ENCODE measurements at regions not wholly inside any gene's neighbourhood (a gene's known extent, or its start where the extent isn't known, plus 50 kb on each side); places are given as distances from the start of the nearest gene placed in this dataset.
A peak's percentile ranks its signal among the peaks of the same experiment; 100 is the strongest.

- peak; percentile 32 for DNase-seq (ENCODE audit: insufficient read length, low spot score, missing footprints)
- no peaks in the 10 kb centered on the region for H3K36me3 ChIP-seq (ENCODE audit: insufficient read depth, low read length)
- no peak overlapping the region for H3K4me2 ChIP-seq (ENCODE audit: insufficient read depth, low read length)
- no peaks in the 10 kb centered on the region for H3K79me2 ChIP-seq (ENCODE audit: insufficient read depth, low read length)
- H3K27ac ChIP-seq (ENCODE audit: low read depth, low read length): no peak overlapping the region
- no peaks in the 10 kb centered on the region for H3K27me3 ChIP-seq (ENCODE audit: insufficient read depth, low read length)
- H3K9me3 ChIP-seq (ENCODE audit: low read depth, low read length): no peaks in the 10 kb centered on the region
- peaks cover 3% of the 10 kb centered on the region for H3K4me1 ChIP-seq (ENCODE audit: insufficient read depth, low read length)
- no peaks in the 10 kb centered on the region for H4K20me1 ChIP-seq (ENCODE audit: insufficient read depth, low read length)
- TF ChIP-seq, protein P1, sequence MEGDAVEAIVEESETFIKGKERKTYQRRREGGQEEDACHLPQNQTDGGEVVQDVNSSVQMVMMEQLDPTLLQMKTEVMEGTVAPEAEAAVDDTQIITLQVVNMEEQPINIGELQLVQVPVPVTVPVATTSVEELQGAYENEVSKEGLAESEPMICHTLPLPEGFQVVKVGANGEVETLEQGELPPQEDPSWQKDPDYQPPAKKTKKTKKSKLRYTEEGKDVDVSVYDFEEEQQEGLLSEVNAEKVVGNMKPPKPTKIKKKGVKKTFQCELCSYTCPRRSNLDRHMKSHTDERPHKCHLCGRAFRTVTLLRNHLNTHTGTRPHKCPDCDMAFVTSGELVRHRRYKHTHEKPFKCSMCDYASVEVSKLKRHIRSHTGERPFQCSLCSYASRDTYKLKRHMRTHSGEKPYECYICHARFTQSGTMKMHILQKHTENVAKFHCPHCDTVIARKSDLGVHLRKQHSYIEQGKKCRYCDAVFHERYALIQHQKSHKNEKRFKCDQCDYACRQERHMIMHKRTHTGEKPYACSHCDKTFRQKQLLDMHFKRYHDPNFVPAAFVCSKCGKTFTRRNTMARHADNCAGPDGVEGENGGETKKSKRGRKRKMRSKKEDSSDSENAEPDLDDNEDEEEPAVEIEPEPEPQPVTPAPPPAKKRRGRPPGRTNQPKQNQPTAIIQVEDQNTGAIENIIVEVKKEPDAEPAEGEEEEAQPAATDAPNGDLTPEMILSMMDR (IDR thresholded peaks at IDR 0.05; ENCODE audit: extremely low read depth, low read depth, low read length): no peak
- no peak overlapping the region for H3K4me3 ChIP-seq (ENCODE audit: insufficient read depth, low read length)
- H2AFZ ChIP-seq (ENCODE audit: low read length): no peak overlapping the region
Observed at GRCh38 chr21:27114111-27114510, 147.2 kb upstream of the ADAMTS5 start.

DNA sequence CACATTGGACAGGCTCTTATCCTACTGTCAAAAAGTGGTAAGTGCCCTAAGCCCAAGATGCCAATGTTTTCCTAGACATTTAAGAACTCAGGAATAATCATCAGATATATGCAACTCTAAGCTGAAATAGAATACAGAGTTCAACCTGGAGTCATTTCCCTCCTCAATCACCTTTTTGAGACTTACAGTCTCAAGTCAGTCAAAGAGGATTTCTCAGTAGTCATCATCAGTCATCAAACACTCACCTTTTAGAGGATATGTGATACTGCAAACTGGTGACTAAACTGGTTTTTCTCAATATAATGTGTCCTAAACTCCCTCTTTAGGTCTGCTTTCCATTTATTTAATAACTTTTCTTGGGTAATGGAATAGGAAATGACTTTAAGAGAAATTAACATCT is 145.3 kb upstream of the ADAMTS5 start:
- DNase-seq (ENCODE audit: insufficient read length, low spot score, missing footprints): no peak
- no peaks in the 10 kb centered on the region for H3K27me3 ChIP-seq (ENCODE audit: insufficient read depth, low read length)
- TF ChIP-seq, protein P1 (IDR thresholded peaks at IDR 0.05; ENCODE audit: extremely low read depth, low read depth, low read length): no peak
- H3K36me3 ChIP-seq (ENCODE audit: insufficient read depth, low read length): no peaks in the 10 kb centered on the region
- no peaks in the 10 kb centered on the region for H4K20me1 ChIP-seq (ENCODE audit: insufficient read depth, low read length)
- no peaks in the 10 kb centered on the region for H3K79me2 ChIP-seq (ENCODE audit: insufficient read depth, low read length)
- H3K9me3 ChIP-seq (ENCODE audit: low read depth, low read length): no peaks in the 10 kb centered on the region
- no peak overlapping the region for H3K4me3 ChIP-seq (ENCODE audit: insufficient read depth, low read length)
- no peak overlapping the region for H2AFZ ChIP-seq (ENCODE audit: low read length)
- H3K4me1 ChIP-seq (ENCODE audit: insufficient read depth, low read length): peaks cover 9% of the 10 kb centered on the region
- no peak overlapping the region for H3K27ac ChIP-seq (ENCODE audit: low read depth, low read length)
- H3K4me2 ChIP-seq (ENCODE audit: insufficient read depth, low read length): no peak overlapping the region

DNA sequence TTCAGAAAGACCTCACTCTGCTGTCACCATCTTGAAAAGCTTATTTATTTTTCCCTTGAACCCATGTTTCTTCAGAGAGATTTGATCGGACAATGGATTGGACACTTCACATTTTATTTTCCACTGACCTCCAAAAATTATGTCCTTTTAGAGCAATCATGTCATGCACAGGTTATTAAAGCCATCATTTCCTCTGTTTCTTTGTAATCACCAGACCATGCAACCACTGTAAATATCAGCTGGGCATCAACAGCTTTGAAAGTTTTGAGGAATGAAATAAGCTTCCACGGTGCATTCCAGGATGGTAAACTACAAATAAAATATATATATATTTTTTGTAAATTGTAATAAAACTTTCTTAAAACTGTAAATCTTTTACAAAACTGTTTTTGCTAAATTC is 144.1 kb upstream of the ADAMTS5 start:
- Histone ChIP-seq H3K79me2 (ENCODE audit: insufficient read depth, low read length) (no peaks in the 10 kb centered on the region), H3K27me3 (ENCODE audit: insufficient read depth, low read length) (no peaks in the 10 kb centered on the region), H3K9me3 (ENCODE audit: low read depth, low read length) (no peaks in the 10 kb centered on the region), H3K4me1 (ENCODE audit: insufficient read depth, low read length) (peaks cover 9% of the 10 kb centered on the region), H3K4me3 (ENCODE audit: insufficient read depth, low read length) (no peak overlapping the region), H4K20me1 (ENCODE audit: insufficient read depth, low read length) (no peaks in the 10 kb centered on the region), H2AFZ (ENCODE audit: low read length) (no peak overlapping the region), H3K4me2 (ENCODE audit: insufficient read depth, low read length) (no peak overlapping the region), H3K36me3 (ENCODE audit: insufficient read depth, low read length) (no peaks in the 10 kb centered on the region), H3K27ac (ENCODE audit: low read depth, low read length) (no peak overlapping the region)
- TF ChIP-seq, protein P1 (IDR thresholded peaks at IDR 0.05; ENCODE audit: extremely low read depth, low read depth, low read length): no peak
- no peak for DNase-seq (ENCODE audit: insufficient read length, low spot score, missing footprints)

- Histone ChIP-seq H2AFZ (ENCODE audit: low read length) (no peak overlapping the region), H4K20me1 (ENCODE audit: insufficient read depth, low read length) (no peaks in the 10 kb centered on the region), H3K4me3 (ENCODE audit: insufficient read depth, low read length) (no peak overlapping the region), H3K27ac (ENCODE audit: low read depth, low read length) (no peak overlapping the region), H3K9me3 (ENCODE audit: low read depth, low read length) (no peaks in the 10 kb centered on the region), H3K36me3 (ENCODE audit: insufficient read depth, low read length) (no peaks in the 10 kb centered on the region), H3K4me1 (ENCODE audit: insufficient read depth, low read length) (peaks cover 18% of the 10 kb centered on the region), H3K79me2 (ENCODE audit: insufficient read depth, low read length) (no peaks in the 10 kb centered on the region), H3K4me2 (ENCODE audit: insufficient read depth, low read length) (no peak overlapping the region), H3K27me3 (ENCODE audit: insufficient read depth, low read length) (no peaks in the 10 kb centered on the region)
- TF ChIP-seq, protein P1 (IDR thresholded peaks at IDR 0.05; ENCODE audit: extremely low read depth, low read depth, low read length): no peak
- DNase-seq (ENCODE audit: insufficient read length, low spot score, missing footprints): no peak
Observed at GRCh38 chr21:27108701-27109100, 141.8 kb upstream of the ADAMTS5 start.

Data from osteoblast (primary cell).